ENCODE measurements at regions not wholly inside any gene's neighbourhood (a gene's known extent, or its start where the extent isn't known, plus 50 kb on each side); places are given as distances from the start of the nearest gene placed in this dataset.

DNA sequence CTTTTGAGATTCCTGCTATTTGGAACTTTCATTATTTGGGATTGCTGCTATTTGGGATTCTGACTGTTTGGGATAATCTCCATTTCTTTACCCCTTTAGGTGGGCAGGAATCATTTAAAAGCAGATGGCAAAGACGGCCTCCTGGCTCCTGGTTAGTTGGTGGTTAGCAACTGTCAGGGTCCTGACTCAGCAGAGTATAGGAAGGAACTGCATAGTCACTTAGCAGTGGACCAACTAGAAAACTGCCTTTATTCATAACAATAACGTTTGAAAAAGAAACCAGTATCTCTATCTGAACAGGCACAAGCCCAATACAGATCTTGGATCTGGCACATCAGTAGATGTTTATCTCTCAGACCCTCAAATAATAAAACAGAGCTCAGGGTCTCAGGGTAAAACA lies 469.7 kb upstream of the FGF16 start:
- TF ChIP-seq POLR2AphosphoS5 (IDR thresholded peaks at IDR 0.05): no peak
- TF ChIP-seq, protein P1, sequence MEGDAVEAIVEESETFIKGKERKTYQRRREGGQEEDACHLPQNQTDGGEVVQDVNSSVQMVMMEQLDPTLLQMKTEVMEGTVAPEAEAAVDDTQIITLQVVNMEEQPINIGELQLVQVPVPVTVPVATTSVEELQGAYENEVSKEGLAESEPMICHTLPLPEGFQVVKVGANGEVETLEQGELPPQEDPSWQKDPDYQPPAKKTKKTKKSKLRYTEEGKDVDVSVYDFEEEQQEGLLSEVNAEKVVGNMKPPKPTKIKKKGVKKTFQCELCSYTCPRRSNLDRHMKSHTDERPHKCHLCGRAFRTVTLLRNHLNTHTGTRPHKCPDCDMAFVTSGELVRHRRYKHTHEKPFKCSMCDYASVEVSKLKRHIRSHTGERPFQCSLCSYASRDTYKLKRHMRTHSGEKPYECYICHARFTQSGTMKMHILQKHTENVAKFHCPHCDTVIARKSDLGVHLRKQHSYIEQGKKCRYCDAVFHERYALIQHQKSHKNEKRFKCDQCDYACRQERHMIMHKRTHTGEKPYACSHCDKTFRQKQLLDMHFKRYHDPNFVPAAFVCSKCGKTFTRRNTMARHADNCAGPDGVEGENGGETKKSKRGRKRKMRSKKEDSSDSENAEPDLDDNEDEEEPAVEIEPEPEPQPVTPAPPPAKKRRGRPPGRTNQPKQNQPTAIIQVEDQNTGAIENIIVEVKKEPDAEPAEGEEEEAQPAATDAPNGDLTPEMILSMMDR (IDR thresholded peaks at IDR 0.05): no peak

All from breast epithelium (tissue), 3 donors.